NB4 (cell line): ENCODE measurements at regions not wholly inside any gene's neighbourhood (a gene's known extent, or its start where the extent isn't known, plus 50 kb on each side); places are given as distances from the start of the nearest gene placed in this dataset.

Experiments used
- DNase-seq: peaks from one replicate; pipeline ENCODE4 v3.0.0; 2010; ENCODE audit warnings: low read depth
- H3K4me3 ChIP-seq: one replicate; pipeline ENCODE4 v1.5.1; 2011; ENCODE audit warnings: mild to moderate bottlenecking, low read depth, low read length, moderate library complexity
- MAX ChIP-seq: IDR thresholded peaks from 2 replicates; pipeline ENCODE4 v1.6.1; 2011; ENCODE audit warnings: low read depth, low read length
- MYC ChIP-seq: IDR thresholded peaks from 2 replicates; pipeline ENCODE4 v1.6.1; 2011; ENCODE audit warnings: low read depth, low read length

GRCh38 chr5:173837654-173838053 is 50.5 kb upstream of the CPEB4 start:
- no peak overlapping the region for H3K4me3 ChIP-seq
- no peak for DNase-seq
- TF ChIP-seq MAX (no peak), MYC (no peak)
